T-helper 1 cell (primary cell): ENCODE measurements at regions not wholly inside any gene's neighbourhood (a gene's known extent, or its start where the extent isn't known, plus 50 kb on each side); places are given as distances from the start of the nearest gene placed in this dataset.
"Not testable (repeated sequence)": the region's sequence is repeated elsewhere in the genome, so short reads cannot be mapped to it uniquely, and the experiment has no call there.

ENCODE experiments used
- DNase-seq, 5 donors: peaks; one replicate each; pipeline ENCODE4 v3.0.0-alpha.2; 2012 to 2020

DNA sequence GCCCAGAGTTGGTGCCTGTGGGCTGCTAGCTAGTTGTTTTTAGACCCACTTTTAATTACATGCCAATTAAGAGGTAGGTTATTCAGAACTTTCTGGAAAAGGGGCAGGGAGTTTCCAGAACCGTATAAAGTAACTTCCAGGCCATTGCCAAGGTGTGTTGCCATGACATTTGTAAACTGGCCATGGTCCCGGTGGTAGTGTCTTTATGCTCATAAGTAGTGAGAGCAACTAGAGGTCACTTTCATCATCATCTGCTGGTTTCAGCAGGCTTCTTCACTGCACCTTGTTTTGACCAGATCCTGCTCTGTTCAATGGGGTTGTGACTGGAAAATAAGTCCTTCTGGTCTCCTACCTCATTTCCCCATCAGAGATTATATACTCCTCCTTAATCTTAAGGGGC lies 207.0 kb downstream of the FAM72C start:
- DNase-seq: not testable (repeated sequence)

DNA sequence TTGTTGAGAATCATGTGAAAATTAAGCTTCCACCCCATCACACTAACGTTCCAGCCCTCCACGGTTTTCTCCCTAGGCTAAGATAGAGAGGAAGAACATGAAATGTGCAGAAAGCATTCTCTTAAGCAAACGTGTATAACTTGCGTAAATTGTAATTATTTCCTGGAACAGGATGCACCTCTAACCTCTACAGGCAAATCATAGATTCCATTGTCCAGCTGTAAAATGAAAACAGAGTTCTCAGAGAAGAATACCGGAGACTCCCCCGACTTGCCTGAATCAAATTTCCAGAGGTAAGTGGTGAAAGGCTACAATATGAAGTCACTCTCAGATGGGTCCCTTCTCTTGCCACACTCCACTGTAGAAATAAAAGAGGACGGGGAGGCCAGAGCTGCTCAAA lies 211.4 kb downstream of the FAM72C start:
- DNase-seq: not testable (repeated sequence)

DNA sequence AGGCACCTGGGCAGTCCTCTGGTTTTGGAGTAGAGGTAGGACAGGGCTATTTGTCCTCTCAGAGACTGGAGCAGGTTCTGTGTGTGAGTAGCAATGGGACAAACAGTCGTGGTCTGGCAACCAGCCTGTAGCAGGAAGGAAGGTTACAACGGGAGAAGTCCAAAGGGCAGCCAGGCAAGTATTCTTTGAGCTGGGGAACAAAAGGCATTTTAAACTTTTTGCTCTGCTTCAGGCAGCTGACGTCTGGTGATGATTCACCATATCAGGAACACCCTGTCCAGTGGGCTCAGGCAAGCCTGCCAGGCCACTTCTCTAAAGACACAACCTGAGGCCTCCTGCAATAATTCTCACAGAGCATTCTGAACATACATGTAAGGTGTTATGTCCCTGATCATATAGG lies 215.8 kb downstream of the FAM72C start:
- not testable (repeated sequence) for DNase-seq

DNA sequence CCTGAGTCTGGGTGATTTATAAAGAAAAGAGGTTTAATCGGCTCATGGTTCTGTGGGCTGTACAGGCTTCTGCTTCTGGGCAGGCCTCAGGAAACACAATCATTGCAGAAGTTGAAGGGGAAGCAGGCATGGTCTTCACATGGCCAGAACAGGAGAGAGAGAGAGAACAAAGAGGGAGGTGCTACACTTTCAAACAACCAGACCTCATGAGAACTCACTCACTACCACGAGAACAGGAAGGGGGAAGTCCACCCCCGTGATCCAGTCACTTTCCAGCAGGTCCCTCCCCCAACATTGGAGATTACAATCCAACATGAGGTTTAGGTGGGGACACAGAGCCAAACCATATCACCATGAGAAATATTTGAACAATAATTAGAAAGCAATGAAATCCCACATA lies 222.9 kb downstream of the FAM72C start:
- no peak for DNase-seq

DNA sequence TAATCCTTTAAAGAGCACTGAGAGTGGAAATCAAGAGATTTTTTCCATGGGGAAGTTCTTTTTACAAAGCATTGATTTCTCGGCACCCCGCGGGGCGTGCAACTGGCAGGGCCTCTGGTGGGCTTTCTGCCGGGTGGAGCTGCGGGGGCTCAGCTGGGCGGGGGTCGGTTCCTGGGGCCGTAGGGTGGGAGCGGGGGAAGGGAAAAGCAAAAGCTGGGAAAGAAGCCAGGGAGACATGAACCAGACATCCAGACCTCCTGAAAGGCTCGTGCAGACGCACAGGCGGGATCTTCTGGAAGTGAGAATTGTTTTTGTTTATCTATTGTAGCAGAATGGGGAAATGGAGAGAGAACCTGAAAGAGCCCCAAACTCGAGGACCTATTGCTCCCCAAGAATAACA lies 235.2 kb downstream of the FAM72C start:
- DNase-seq: no peak

DNA sequence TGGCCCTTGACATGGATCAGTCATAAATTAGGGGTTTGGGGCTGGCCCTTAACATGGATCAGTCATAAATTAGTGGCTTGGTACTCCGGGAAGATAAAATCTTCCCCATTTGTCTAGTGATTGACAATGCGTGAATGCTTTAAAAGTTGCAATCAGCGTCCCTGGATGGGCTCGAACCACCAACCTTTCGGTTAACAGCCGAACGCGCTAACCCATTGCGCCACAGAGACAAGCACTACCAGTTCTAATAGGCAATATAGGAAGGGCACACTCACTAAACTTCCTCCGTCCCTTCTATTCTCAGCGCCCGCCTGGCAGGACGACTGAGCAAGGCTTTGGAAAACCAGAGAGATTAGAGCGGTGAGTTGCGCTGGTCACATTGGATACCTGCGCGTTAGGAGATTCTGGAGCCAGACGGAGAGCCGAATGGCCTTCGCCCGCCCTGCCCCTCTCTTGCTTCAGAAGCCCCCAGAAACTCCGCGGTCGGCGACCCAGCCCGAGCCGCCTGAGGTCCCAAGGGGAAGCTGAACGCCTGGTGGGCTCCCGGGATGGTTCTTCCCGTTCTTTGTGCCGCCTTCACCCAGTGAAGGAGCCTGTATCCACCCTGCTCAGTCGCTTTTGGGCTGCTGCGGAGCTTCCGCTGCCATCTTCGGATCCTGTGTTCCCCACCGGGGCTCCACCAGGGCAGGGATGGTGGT lies 235.9 kb downstream of the FAM72C start:
- no peak for DNase-seq

DNA sequence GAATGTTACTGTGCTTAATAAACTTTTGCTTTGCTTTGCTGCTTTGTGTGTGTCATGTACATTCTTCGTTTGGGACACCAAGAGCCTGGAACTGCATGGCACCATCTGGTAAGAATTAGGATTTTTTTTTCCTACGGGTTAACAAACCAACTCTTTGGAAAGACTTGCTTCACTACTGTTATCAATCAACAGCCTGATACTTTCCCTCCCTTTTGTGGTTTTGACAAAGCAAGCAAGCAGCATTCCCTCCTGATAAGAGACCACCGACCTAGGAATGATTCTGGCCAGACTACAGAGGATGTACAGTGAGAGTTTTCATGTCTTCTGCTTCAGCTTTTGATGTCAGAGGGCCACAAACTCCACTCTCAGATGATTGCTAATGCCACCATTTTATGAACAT lies 237.5 kb downstream of the FAM72C start:
- DNase-seq: not testable (repeated sequence)

DNA sequence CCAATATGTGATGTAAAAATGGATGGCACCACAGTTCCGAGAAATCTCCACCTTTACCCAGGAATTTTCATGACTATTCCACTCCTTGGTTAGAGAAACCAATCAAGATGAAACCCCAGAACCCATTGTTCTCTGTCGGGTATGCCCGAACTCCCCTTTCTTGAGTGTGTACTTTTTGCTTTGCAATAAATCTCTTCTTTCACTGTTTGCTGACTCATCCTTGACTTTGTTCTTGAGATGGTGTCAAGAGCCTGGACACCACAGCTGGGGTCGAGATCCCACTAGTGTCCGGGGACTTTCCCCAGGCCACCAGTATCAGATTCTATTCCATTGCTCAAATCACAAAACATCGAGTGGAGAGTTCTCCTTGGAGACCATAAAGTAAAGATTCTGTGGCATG lies 240.9 kb downstream of the FAM72C start:
- not testable (repeated sequence) for DNase-seq

DNA sequence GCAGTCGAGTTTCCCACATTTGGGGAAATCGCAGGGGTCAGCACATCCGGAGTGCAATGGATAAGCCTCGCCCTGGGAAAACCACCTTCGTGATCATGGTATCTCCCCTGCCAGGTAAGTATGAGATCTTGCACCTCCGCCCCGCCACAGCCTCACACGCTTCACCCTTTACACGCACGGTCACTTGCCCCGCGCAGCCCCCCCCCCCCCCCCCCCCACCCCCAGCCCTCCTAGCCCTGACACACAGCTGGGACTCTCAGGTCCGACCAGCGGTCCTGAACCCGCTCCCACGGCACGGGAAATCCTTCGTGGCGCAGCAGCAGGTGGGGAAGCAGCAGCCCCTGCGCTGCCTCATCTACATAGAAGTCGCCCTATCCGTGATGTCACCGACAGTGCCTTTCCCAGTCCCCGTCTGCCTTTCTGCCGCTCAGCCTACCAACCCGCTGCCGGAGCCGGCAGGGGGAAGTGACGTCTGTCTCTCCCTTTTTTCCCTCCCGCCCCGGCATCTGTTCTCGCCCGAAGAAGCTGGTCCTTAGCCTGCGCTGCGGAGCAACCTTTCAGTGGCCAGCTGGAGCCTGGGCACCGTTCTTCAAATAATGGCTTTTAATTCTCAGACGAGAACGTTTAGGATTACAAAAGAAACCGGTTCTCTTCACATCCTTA lies 242.2 kb downstream of the FAM72C start:
- DNase-seq: peak in 1 of 5 donors; percentile 35

DNA sequence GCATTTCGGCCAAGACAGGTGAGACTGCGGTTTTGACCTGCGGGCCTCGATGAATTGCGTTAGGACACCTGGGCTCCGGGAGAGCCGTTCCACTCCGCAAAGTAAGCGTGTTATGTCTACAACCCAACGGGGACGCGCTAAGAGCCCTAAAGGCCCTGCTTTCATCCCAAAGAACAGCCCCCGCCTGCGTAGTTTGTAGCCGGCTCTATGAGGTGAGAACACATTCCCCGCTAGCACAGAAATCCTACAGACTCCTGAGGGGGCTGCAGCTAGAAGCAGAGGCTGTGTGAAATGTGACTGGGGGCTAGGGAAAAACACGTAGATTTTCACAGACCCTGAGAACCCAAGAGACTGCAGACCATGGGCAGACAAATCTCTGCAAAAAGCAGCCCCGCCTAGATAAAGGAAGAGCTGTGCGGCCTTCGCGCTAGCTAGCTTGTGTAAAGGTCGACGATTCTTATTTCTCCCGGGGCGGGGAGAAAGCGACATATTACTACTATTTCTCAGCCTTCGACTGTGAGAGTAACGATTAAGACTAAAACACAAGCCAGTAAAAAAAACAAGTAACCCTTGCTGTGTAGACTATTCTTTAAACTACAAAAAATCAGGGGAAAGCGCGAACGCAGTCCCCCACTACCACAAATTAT lies 242.9 kb downstream of the FAM72C start:
- DNase-seq: not testable (repeated sequence)

DNA sequence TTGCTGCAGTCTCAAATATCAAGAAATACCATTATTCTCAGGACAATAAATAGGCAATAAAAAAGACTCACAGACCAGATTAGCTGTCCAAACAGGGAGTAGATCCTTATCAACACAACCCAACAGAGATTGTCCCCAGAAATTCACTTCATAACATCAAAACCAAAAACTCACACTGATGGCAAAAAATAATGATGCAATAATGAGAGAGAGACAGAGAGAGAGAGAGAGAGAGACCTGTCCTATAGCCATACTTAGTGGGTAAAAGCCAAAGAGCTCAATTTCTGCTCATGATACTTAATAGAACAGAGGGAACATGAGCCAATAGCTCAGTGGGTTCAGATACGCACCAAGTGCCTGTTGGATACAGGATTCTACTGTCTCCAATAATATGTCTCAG lies 244.5 kb downstream of the FAM72C start:
- DNase-seq: no peak

DNA sequence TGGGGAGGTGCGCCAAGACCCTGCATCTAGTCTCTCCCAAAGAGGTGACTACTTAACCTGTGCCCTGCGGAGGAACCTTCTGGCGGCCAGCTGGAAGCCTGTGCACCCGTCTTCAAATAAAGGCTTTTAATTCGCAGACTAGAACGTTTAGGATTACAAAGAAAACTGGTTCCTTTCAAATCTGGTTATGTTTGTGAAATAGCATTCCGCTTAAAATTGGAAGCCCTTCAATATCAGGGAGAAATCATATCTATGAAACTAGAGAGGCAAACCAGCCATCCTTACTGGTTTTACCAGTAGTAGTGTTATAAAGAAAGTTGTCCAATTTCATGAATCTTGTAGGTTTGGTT lies 250.8 kb downstream of the FAM72C start:
- DNase-seq: no peak

DNA sequence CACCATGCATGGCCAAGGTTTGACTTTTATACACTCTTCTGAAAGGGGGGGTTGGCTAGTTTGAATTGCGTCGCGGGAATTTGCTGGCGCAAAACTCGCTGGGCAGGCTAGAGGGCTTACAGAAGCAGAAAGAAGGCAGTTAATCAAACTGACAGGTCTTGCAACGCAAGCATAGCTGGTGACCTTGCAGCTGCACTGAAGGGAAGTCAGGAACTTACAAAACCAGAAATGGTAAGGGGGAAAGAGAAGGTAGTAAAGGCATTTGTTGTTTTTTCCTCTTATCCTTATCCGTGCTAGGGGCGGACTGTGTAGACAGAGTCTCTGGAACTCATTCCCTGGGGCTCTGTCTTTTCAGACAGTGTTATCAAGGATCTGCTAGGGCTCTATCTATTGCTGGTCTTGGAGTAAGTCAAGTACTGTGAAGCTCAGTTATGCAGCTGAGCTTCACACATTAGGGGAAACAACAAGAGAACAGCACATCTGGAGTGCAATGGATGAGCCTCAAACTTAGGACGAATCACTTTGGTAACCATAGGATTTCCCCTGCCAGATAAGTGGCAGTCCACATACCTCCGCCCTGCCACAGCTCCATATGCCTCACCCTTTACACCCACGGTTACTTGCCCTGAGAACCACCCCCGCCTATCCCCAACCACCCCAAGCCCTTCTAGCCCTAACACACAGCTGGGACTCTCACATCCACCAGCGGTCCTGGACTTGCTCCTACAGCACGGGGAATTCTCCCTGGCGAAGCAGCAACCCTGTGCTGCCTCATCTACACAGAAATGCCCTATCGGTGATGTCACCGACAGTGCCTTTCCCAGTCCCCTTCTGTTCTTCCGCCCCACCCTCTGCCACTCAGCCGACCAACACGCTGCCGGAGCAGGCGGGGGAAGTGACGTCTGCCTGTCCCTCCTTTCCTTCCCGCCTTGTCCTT lies 251.4 kb downstream of the FAM72C start:
- DNase-seq: peak in 1 of 5 donors; percentile 4

DNA sequence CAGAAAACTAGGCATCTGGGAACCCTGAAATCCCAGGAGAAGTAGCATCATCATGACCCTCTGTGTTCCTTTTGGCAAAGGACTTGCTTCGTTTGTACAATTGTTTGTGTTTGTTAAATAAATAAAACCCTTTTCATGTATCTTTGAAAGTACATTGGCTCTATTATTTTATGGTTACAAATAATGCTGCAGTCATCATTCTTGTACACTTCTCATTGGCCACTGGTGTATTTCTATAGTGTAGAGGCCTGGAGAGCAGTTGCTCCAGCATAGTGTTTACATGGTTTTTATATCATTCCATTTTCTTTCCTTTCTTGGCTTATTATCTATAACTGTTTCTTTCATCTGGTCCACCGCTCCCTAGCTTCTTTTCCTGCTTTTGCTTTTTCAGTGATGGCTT lies 253.3 kb downstream of the FAM72C start:
- DNase-seq: no peak

DNA sequence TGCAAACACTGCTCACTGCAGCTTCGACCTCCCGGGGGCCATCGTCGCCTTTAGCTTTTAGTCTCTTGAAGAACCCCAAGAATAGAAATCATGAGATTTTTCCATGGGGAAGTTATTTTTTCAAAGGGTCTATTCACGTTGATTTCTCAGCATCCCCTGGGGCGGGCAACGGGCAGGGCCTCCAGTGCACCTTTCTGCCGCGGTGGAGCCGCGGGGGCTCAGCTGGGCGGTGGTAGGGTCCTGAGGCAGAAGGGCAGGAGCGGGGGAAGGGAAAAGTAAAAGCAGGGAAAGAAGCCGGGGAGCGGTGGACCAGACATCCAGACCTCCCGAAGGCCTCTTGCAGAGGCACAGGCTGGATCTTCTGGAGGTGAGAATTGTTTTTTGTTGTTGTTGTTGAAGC lies 253.8 kb downstream of the FAM72C start:
- DNase-seq: no peak

DNA sequence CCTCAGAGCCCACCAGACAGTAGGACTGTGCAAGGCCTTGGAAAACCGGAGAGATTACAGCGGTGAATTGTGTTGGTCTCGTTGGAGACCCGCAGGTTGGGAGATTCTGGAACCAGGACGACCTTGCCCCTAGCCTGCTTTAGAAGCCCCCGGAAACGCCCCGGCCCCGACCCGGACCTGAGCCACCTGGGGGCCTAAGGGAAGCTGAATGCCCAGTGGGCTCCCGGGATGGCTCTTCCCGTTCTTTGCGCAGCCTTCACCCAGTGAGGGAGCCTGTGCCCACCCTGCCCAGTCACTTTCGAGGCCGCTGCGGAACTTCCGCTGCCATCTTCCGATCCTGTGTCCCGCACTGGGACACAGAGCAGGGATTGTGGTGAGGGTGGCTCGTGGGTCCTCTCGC lies 254.4 kb downstream of the FAM72C start:
- DNase-seq: no peak

DNA sequence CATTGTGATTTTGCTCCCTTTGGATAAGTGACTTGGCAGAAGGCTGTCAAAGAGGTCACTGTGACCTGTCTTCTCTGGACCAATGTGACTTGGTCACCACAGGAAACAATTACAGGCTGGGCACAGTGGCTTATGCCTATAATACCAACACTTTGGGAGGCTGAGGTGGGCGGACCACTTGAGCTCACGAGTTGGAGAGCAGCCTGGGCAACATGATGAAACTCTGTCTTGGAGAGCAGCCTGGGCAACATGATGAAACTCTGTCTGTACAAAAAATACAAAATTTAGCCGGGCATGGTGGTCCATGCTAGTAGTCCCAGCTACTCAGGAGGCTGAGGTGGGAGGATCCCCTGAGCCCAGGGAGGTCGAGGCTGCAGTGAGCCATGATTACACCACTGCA lies 256.9 kb downstream of the FAM72C start:
- DNase-seq: not testable (repeated sequence)

DNA sequence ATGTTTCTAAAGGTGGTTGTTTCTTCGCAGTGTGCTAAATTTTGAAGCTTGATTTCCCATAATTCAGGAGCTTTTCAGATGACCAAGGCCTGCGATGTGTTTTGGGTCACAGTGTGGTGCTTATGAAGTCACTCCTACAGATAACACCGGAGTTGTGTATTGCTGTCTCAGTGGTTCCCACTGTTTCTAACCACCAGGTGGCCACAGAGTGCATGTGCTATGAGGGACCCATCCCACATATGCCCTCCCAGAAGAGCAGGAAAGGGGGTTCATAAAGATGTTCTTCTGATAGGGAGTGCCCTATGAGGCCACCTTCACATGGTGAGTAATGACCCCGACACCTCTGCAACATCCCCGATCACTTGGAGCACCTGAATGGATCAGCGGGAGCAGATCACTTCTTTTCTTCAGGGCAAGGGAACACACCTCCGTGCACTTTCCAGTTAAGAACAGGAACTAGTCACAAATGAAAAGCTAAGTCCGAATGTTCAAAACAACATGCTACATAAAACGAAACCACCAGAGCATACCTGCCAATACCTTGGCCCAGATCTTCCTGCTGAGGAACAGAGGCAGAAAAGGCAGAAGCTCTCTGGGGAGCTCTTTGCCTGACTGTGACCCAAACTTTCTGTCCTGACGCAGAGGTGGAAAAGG lies 262.1 kb downstream of the FAM72C start:
- DNase-seq: peak in 1 of 5 donors; percentile 8

DNA sequence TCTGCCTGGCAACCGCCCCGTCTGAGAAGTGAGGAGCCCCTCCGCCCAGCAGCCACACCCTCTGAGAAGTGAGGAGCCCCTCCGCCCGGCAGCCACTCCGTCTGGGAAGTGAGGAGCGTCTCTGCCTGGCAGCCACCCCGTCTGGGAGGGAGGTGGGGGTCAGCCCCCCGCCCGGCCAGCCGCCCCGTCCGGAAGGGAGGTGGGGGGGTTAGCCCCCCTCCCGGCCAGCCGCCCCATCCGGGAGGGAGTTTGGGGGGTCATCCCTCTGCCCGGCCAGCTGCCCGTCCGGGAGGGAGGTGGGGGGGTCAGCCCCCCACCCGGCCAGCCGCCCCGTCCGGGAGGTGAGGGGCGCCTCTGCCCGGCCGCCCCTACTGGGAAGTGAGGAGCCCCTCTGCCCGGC lies 269.0 kb downstream of the FAM72C start:
- not testable (repeated sequence) for DNase-seq

DNA sequence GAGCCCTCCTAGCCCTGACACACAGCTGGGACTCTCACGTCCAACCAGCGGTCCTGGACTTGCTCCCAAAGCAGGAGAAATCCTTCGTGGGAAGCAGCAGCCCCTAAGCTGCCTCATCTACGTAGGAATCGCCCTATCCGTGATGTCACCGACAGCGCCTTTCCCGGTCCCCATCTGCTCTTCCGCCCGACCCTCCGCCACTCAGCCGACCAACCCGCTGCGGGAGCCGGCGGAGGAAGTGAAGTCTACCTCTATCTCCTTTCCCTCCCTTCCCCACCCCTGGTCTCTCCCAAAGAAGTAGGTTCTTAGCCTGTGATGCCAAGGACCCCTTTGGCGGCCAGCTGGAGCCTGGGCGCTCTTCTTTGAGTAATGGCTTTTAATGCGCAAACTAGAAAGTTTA lies 272.1 kb downstream of the FAM72C start:
- no peak for DNase-seq

DNA sequence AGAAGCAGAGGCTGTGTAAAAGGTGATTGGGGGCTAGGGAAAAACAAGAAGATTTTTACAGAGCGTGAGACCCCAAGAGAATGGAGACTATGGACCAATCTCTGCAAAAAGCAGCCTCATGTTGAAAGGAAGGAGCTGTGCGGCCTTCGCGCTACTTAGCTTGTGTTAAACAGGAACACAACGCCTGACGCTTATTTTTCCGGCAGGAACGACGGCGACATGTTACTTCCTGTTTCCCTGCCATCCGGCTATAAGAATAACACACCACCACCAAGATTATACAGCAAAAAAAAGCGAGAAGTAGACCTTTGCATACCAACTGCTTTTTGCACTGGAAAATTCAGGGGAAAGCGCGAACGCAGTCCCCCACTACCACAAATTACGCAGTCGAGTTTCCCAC lies 272.7 kb downstream of the FAM72C start:
- DNase-seq: peak in 1 of 5 donors; percentile 2

DNA sequence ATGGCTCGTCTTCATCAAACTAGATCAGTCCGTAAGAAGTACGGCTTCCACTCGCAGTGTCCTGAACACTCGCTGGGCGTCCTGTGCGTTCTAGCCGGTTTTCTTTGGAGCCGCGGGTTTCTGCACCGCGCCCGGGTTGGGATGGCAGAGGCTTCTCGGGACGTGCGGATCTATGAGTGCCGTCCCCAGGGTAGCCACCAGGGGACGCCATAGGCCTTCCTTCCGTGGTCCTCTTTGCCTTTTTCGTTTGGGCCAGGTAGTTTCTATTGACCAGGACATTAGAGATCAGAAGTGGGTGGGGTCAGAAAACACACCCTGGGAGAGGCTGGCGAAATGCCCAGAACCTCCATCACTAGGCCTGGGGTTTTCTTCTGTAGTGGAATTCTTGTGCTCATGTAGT lies 273.8 kb downstream of the FAM72C start:
- peak in 1 of 5 donors; percentile 20 for DNase-seq

DNA sequence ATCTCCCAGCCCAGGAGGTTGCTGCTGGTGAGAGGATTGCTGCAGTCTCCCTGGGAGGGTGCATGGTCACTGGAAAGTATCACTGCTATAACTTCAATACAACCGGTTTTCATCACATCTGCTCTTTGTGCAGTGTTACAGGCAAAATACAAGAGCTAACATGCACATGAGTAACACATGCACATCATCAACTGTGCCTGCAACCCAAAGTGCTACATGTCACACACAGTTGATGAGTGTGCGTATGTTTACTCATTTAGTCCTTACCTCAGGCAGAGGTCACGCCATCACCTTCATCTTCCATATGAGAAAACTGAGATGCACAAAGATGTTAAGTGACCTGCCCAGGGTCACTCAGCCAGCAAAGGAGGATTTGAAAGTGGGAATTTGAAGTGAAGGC lies 277.7 kb downstream of the FAM72C start:
- no peak for DNase-seq
